ENCODE measurements at regions not wholly inside any gene's neighbourhood (a gene's known extent, or its start where the extent isn't known, plus 50 kb on each side); places are given as distances from the start of the nearest gene placed in this dataset.

DNA sequence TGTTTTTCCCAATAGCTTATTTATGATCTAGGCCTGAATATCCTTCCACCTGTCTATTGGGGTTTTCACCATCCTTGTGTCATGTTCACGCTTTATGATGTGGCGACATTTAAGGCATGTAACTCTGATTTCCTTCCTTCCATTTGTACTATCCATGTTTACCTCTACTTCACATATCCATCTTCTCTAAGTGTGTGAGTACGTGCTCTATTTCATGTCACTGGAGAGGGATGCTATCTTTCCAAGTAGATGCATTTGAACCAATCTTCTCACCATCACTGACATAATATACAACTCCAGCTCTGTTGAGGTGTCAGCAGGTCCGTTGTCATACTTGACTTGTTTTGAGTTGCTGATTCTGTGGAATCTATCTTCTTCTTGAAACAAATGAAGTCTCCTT is 283.2 kb downstream of the PTBP2 start:
- DNase-seq (no peak), ATAC-seq (no peak)
- TF ChIP-seq, protein P1, sequence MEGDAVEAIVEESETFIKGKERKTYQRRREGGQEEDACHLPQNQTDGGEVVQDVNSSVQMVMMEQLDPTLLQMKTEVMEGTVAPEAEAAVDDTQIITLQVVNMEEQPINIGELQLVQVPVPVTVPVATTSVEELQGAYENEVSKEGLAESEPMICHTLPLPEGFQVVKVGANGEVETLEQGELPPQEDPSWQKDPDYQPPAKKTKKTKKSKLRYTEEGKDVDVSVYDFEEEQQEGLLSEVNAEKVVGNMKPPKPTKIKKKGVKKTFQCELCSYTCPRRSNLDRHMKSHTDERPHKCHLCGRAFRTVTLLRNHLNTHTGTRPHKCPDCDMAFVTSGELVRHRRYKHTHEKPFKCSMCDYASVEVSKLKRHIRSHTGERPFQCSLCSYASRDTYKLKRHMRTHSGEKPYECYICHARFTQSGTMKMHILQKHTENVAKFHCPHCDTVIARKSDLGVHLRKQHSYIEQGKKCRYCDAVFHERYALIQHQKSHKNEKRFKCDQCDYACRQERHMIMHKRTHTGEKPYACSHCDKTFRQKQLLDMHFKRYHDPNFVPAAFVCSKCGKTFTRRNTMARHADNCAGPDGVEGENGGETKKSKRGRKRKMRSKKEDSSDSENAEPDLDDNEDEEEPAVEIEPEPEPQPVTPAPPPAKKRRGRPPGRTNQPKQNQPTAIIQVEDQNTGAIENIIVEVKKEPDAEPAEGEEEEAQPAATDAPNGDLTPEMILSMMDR (IDR thresholded peaks at IDR 0.05) = no peak
- no peaks in the 10 kb centered on the region for H3K27me3 ChIP-seq (ENCODE audit: low read depth)
- H3K36me3 ChIP-seq = no peaks in the 10 kb centered on the region
- H3K9me3 ChIP-seq = no peaks in the 10 kb centered on the region
- H3K4me1 ChIP-seq = no peaks in the 10 kb centered on the region
- no peak overlapping the region for H3K4me3 ChIP-seq
- no peak overlapping the region for H3K27ac ChIP-seq
- intact Hi-C loops (cut with DNase I) = no loop called here

DNA sequence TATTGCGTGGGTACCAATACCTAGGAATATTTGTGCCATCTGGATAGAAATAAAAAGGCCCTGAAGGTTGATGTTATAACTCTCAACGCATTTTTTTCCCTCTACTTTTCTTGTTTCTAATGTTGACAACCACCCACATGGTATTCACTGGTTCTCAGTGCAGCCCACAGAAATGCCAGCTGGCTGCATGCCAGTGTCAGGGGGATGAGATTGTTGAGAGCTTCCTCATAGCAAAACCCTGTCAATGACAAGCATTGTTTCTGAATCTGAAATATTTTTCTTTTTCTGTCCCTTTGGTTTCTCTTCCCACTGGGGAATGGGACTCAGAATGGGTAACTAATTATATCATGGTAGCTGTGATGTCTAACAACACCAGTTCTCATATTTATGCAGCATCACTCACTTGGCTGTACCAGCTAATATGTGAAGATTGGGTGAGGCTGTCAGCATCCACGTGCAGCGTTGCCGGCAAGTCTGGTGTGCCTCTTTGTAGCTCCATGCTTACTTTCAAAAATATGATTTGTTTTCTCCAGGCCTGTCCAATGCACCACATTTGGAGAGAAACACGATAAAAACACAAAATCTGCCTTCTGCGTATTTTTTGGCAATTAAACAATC is 284.6 kb downstream of the PTBP2 start:
- DNase-seq = no peak
- H3K9me3 ChIP-seq = no peaks in the 10 kb centered on the region
- H3K4me3 ChIP-seq = no peak overlapping the region
- H3K27ac ChIP-seq = no peak overlapping the region
- H3K4me1 ChIP-seq = no peaks in the 10 kb centered on the region
- no peaks in the 10 kb centered on the region for H3K27me3 ChIP-seq (ENCODE audit: low read depth)
- ATAC-seq = no peak
- TF ChIP-seq, protein P1 (IDR thresholded peaks at IDR 0.05) = no peak
- intact Hi-C loops (cut with DNase I) = no loop called here
- H3K36me3 ChIP-seq = no peaks in the 10 kb centered on the region

DNA sequence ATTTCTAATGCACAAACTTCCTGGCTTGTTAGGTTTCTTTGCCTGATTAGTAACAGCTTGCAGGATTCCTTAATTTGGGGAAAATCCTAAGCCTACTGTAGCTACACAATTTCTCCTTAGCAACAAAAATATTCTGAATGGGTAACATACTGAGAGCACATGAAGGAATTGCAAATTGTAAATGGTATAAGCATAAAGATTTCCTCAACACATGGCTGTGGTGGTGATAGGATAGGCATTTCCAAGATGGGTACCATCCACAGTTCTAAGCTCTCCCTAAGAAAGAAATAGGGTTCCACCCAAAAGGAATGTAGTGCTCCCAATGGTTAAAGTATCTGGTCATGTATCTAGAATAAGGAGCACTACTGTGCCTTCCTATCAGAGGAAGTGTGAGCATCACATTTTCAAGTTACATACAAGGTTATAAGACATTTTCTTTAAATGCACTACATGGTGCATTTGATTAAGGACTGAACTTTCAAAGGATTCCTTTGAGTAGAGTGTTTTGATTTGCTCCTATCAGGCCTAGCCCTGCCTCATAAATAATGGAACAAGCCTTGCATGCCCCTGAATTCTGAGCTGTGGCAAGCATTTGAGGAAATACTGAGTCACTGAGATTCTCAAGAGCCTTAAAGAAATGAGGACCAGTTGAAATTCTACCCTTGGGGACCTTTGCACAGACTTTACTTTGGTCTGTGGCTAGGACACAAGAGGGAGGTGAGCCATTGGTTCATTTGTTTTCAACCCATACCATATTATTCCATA is 286.4 kb downstream of the PTBP2 start:
- intact Hi-C loops (cut with DNase I) = no loop called here
- no peaks in the 10 kb centered on the region for H3K9me3 ChIP-seq
- H3K36me3 ChIP-seq = no peaks in the 10 kb centered on the region
- no peak for ATAC-seq
- no peak overlapping the region for H3K4me3 ChIP-seq
- H3K27ac ChIP-seq = no peak overlapping the region
- TF ChIP-seq, protein P1 (IDR thresholded peaks at IDR 0.05) = no peak
- H3K27me3 ChIP-seq (ENCODE audit: low read depth) = no peaks in the 10 kb centered on the region
- no peak for DNase-seq
- H3K4me1 ChIP-seq = no peaks in the 10 kb centered on the region

DNA sequence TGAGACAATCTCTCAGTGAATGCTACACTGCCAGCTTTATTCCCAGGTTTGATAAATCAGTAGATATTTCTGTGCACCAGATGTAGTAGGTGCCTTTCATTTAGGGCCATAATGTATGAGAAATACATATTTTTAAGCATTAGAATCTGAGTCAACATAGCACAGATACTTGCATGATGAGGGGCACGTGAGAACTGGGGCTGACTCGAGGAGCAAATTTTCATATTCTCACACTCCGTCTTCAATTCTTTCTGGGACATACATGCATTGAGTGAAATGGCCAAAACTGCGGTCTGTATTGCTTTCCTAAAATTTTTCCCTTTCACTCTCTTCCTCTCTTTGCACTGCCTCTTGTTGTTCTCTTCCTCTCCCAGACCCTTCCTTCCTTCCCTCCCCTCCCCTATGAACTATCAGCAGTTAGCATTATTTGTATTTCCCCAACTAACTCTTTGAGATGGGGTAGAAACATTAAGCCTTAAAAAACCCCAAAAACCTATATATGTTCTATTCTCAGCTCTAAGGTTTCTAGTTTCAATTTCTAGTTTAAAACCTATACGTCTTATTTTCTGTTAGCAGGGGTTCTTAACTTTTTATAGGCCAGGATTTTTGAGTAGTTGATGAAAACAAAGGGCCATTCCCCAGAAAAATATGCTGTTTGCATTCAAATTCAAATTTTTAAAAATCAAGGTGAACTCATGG is 289.1 kb downstream of the PTBP2 start:
- H3K36me3 ChIP-seq = no peaks in the 10 kb centered on the region
- no peaks in the 10 kb centered on the region for H3K27me3 ChIP-seq (ENCODE audit: low read depth)
- TF ChIP-seq, protein P1 (IDR thresholded peaks at IDR 0.05) = no peak
- intact Hi-C loops (cut with DNase I) = no loop called here
- H3K4me3 ChIP-seq = no peak overlapping the region
- DNase-seq = no peak
- no peaks in the 10 kb centered on the region for H3K9me3 ChIP-seq
- no peak overlapping the region for H3K27ac ChIP-seq
- no peaks in the 10 kb centered on the region for H3K4me1 ChIP-seq
- no peak for ATAC-seq

DNA sequence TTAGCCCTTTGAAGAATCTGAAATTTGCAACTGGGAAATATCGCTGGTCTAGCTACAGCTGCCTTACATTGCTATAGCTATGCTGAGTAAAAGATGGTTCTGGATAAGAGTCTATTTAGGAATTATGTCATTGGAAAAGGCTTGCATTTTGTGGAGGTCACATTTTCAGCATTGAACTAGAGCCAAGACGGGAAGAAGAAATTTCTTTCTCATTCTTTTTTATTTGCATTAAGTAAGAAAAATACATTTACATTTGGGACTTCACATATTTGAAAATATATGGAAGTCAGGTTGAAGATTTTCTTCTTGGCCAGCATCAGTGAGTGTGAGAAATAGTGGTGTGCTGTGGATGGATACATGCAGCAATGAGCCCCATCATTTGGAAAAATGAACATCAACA is 291.6 kb downstream of the PTBP2 start:
- no peak overlapping the region for H3K27ac ChIP-seq
- TF ChIP-seq, protein P1 (IDR thresholded peaks at IDR 0.05) = no peak
- intact Hi-C loops (cut with DNase I) = no loop called here
- DNase-seq (no peak), ATAC-seq (no peak)
- no peaks in the 10 kb centered on the region for H3K9me3 ChIP-seq
- no peaks in the 10 kb centered on the region for H3K4me1 ChIP-seq
- H3K36me3 ChIP-seq = no peaks in the 10 kb centered on the region
- no peak overlapping the region for H3K4me3 ChIP-seq
- no peaks in the 10 kb centered on the region for H3K27me3 ChIP-seq (ENCODE audit: low read depth)

All from lower lobe of right lung (tissue), 2 donors.